ENCODE measurements at regions not wholly inside any gene's neighbourhood (a gene's known extent, or its start where the extent isn't known, plus 50 kb on each side); places are given as distances from the start of the nearest gene placed in this dataset.

- Histone ChIP-seq H3K4me1 (ENCODE audit: insufficient read depth, low read length) (peaks cover 21% of the 10 kb centered on the region), H3K79me2 (ENCODE audit: insufficient read depth, low read length) (no peaks in the 10 kb centered on the region), H2AFZ (ENCODE audit: low read length) (no peak overlapping the region), H4K20me1 (ENCODE audit: insufficient read depth, low read length) (no peaks in the 10 kb centered on the region), H3K9me3 (ENCODE audit: low read length) (no peaks in the 10 kb centered on the region), H3K9ac (ENCODE audit: insufficient read depth, low read depth, low read length) (no peak overlapping the region), H3K36me3 (replicated peaks in 1 of 2; ENCODE audit: control insufficient read depth in 1 of 2, insufficient read depth in 2 of 2, low read length in 2 of 2) (no peaks in the 10 kb centered on the region), H3K4me3 (replicated peaks in 1 of 3; ENCODE audit: insufficient read depth in 1 of 3, low read depth in 2 of 3, low read length in 3 of 3) (no peak overlapping the region), H3K27ac (ENCODE audit: extremely low read length, insufficient read depth, low read length) (no peak overlapping the region), H3K4me2 (ENCODE audit: low read depth, low read length) (no peak overlapping the region), H3K27me3 (ENCODE audit: control insufficient read depth in 1 of 2, insufficient read depth in 2 of 2, low read length in 2 of 2) (no peaks in the 10 kb centered on the region)
- no TSS peak for BruUV-seq (replicated peaks)
- TF ChIP-seq GZF1 (CRISPR knock-in tag; IDR thresholded peaks at IDR 0.05) (no peak), SMARCC2 (IDR thresholded peaks at IDR 0.05) (no peak), SETDB1 (CRISPR knock-in tag; IDR thresholded peaks at IDR 0.05; ENCODE audit: borderline replicate concordance) (no peak), KLF13 (CRISPR knock-in tag; IDR thresholded peaks at IDR 0.05) (no peak), HNRNPUL1 (IDR thresholded peaks at IDR 0.05; ENCODE audit: low read depth, low read length) (no peak), ZNF234 (CRISPR knock-in tag; conservative IDR thresholded peaks at IDR 0.05) (no peak), ZEB1 (IDR thresholded peaks at IDR 0.05; ENCODE audit: insufficient replicate concordance, low read depth) (no peak), KAT2B (IDR thresholded peaks at IDR 0.05; ENCODE audit: borderline replicate concordance, low read depth, low read length) (no peak), TRIM24 (CRISPR knock-in tag; IDR thresholded peaks at IDR 0.05) (no peak), ZNF556 (CRISPR knock-in tag; IDR thresholded peaks at IDR 0.05; ENCODE audit: borderline replicate concordance) (no peak), GTF2F1 (IDR thresholded peaks at IDR 0.05; ENCODE audit: low read length) (no peak), RAD21 (CRISPR knock-in tag; IDR thresholded peaks at IDR 0.05) (no peak)
- TF ChIP-seq, protein P1, sequence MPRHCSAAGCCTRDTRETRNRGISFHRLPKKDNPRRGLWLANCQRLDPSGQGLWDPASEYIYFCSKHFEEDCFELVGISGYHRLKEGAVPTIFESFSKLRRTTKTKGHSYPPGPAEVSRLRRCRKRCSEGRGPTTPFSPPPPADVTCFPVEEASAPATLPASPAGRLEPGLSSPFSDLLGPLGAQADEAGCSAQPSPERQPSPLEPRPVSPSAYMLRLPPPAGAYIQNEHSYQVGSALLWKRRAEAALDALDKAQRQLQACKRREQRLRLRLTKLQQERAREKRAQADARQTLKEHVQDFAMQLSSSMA (CRISPR knock-in tag; IDR thresholded peaks at IDR 0.05): no peak
- TF ChIP-seq, protein P2, sequence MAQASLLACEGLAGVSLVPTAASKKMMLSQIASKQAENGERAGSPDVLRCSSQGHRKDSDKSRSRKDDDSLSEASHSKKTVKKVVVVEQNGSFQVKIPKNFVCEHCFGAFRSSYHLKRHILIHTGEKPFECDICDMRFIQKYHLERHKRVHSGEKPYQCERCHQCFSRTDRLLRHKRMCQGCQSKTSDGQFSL (CRISPR knock-in tag; IDR thresholded peaks at IDR 0.05): no peak
- intact Hi-C loops (cut with micrococcal nuclease; ENCODE audit: unreplicated experiment): no loop called here
- CTCF ChIA-PET (ENCODE audit: low intra/inter-chr PET ratio, low total read pairs): no interaction called here
- ATAC-seq (no peak), DNase-seq (ENCODE audit: low spot score) (no peak), FAIRE-seq (no peak)
- POLR2A ChIA-PET: no interaction called here
- 86% methylated on average over 2 of the region's 2 CpGs for WGBS (ENCODE audit: low lambda C conversion rate)
- in situ Hi-C loops (cut with HindIII; ENCODE audit: extremely low pct_ligation_motif_present, low pct_unique_long_range_greater_than_20kb): no loop called here
Measured at GRCh38 chr15:75100679-75101078, 77.3 kb downstream of the PPCDC start.

Data from HepG2 (cell line).